ENCODE measurements at regions not wholly inside any gene's neighbourhood (a gene's known extent, or its start where the extent isn't known, plus 50 kb on each side); places are given as distances from the start of the nearest gene placed in this dataset.

DNA sequence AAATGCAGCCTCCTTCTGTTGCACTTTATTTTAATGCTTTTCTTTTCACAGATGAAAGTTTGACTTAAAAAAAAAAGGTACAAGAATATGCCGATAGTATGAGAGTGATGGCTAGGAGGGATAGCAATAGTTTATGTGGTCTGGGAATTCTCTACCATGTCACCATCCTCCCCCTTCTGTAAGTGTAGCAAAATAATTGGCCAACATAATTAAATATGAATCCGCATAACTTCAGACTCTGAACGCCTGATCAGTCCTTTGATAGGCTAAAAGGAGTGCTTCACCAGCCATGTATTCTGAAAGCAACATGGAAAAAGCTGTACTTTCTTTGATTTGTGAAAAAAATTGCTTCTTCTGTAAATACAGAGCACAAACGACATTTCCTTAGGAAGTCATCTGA lies 95.7 kb upstream of the TTC29 start:
- no peak for TF ChIP-seq POLR2AphosphoS5 (IDR thresholded peaks at IDR 0.05; ENCODE audit: borderline replicate concordance, low read depth, low read length)
- no peak for TF ChIP-seq EZH2 (IDR thresholded peaks at IDR 0.05)
- TF ChIP-seq FOXP2 (optimal IDR thresholded peaks at IDR 0.05; ENCODE audit: control extremely low read depth, extremely low read length, insufficient read depth): no peak
